ENCODE measurements at regions not wholly inside any gene's neighbourhood (a gene's known extent, or its start where the extent isn't known, plus 50 kb on each side); places are given as distances from the start of the nearest gene placed in this dataset.

GRCh38 chrX:46447384-46447783 is 97.8 kb downstream of the ZNF674 start:
- DNase-seq, result no peak

- peak; percentile 92 for DNase-seq
These were observed 98.4 kb downstream of the ZNF674 start for GRCh38 chrX:46446727-46447378.

GRCh38 chrX:46444011-46444410 is 101.2 kb downstream of the ZNF674 start:
- DNase-seq, result peak; percentile 79

- no peak for DNase-seq
These were observed 108.5 kb downstream of the ZNF674 start for GRCh38 chrX:46436744-46437143.

GRCh38 chrX:46433892-46434291 is 111.3 kb downstream of the ZNF674 start:
- no peak for DNase-seq

- DNase-seq, result peak; percentile 77
These were observed 136.4 kb downstream of the ZNF674 start for GRCh38 chrX:46408553-46409407.

- no peak for DNase-seq
These were observed 137.5 kb downstream of the ZNF674 start for GRCh38 chrX:46407753-46408130.

GRCh38 chrX:46407036-46407752 is 138.0 kb downstream of the ZNF674 start:
- no peak for DNase-seq

- DNase-seq, result no peak
These were observed 140.4 kb downstream of the ZNF674 start for GRCh38 chrX:46404774-46405173.

- DNase-seq, result no peak
These were observed 144.4 kb downstream of the ZNF674 start for GRCh38 chrX:46400530-46401443.

GRCh38 chrX:46398874-46399273 is 146.3 kb downstream of the ZNF674 start:
- DNase-seq, result no peak

- DNase-seq, result no peak
These were observed 147.1 kb downstream of the ZNF674 start for GRCh38 chrX:46398126-46398525.

- no peak for DNase-seq
These were observed 158.7 kb downstream of the ZNF674 start for GRCh38 chrX:46386511-46386910.

GRCh38 chrX:46383006-46383405 is 162.2 kb downstream of the ZNF674 start:
- no peak for DNase-seq

- DNase-seq, result no peak
These were observed 162.6 kb downstream of the ZNF674 start for GRCh38 chrX:46382595-46382994.

- DNase-seq, result peak; percentile 51
These were observed 163.6 kb downstream of the ZNF674 start for GRCh38 chrX:46381630-46382029.

GRCh38 chrX:46380148-46380752 is 165.0 kb downstream of the ZNF674 start:
- no peak for DNase-seq

GRCh38 chrX:46376246-46376885 is 168.9 kb downstream of the ZNF674 start:
- DNase-seq, result peak; percentile 64

- no peak for DNase-seq
These were observed 169.4 kb downstream of the ZNF674 start for GRCh38 chrX:46375831-46376230.

GRCh38 chrX:46374371-46374770 is 170.8 kb downstream of the ZNF674 start:
- no peak for DNase-seq

- no peak for DNase-seq
These were observed 177.7 kb downstream of the ZNF674 start for GRCh38 chrX:46367491-46367890.
